ENCODE measurements at regions not wholly inside any gene's neighbourhood (a gene's known extent, or its start where the extent isn't known, plus 50 kb on each side); places are given as distances from the start of the nearest gene placed in this dataset.

- no peak overlapping the region for H3K27ac ChIP-seq
- H3K4me2 ChIP-seq, result no peak overlapping the region
- H3K9ac ChIP-seq, result no peak overlapping the region
- no peak for TF ChIP-seq CTCF (conservative IDR thresholded peaks at IDR 0.05; ENCODE audit: low read depth, low read length)
- no peaks in the 10 kb centered on the region for H3K27me3 ChIP-seq (ENCODE audit: insufficient read depth, low read depth)
- H2AFZ ChIP-seq (ENCODE audit: low read depth), result no peak overlapping the region
- H3K79me2 ChIP-seq (ENCODE audit: insufficient read depth, low read depth), result no peaks in the 10 kb centered on the region
- no peaks in the 10 kb centered on the region for H4K20me1 ChIP-seq (ENCODE audit: insufficient read depth)
- H3K36me3 ChIP-seq (ENCODE audit: insufficient read depth), result no peaks in the 10 kb centered on the region
- H3K4me3 ChIP-seq (IDR thresholded peaks at IDR 0.05; ENCODE audit: insufficient read depth, low read depth, low read length), result no peak overlapping the region
- H3K4me1 ChIP-seq (ENCODE audit: low read depth, poor library complexity, severe bottlenecking), result peaks cover 28% of the 10 kb centered on the region
These were observed 288.0 kb upstream of the CHORDC1 start for GRCh38 chr11:90510839-90511238.

- H3K9ac ChIP-seq, result no peak overlapping the region
- TF ChIP-seq CTCF (conservative IDR thresholded peaks at IDR 0.05; ENCODE audit: low read depth, low read length), result no peak
These were observed 278.2 kb upstream of the CHORDC1 start for GRCh38 chr11:90500922-90501568.

GRCh38 chr11:90496722-90497121 lies 273.9 kb upstream of the CHORDC1 start:
- H3K9ac ChIP-seq, result no peak overlapping the region
- peaks cover 14% of the 10 kb centered on the region for H3K4me1 ChIP-seq (ENCODE audit: low read depth, poor library complexity, severe bottlenecking)
- no peak overlapping the region for H3K27ac ChIP-seq
- H3K4me3 ChIP-seq (IDR thresholded peaks at IDR 0.05; ENCODE audit: insufficient read depth, low read depth, low read length), result no peak overlapping the region
- H4K20me1 ChIP-seq (ENCODE audit: insufficient read depth), result no peaks in the 10 kb centered on the region
- H3K4me2 ChIP-seq, result no peak overlapping the region
- TF ChIP-seq CTCF (conservative IDR thresholded peaks at IDR 0.05; ENCODE audit: low read depth, low read length), result no peak
- no peaks in the 10 kb centered on the region for H3K27me3 ChIP-seq (ENCODE audit: insufficient read depth, low read depth)
- no peaks in the 10 kb centered on the region for H3K36me3 ChIP-seq (ENCODE audit: insufficient read depth)
- no peak overlapping the region for H2AFZ ChIP-seq (ENCODE audit: low read depth)
- no peaks in the 10 kb centered on the region for H3K79me2 ChIP-seq (ENCODE audit: insufficient read depth, low read depth)

More at GRCh38 chr11:90500922-90501568, 278.2 kb upstream of the CHORDC1 start:
- Histone ChIP-seq H3K4me1 (ENCODE audit: low read depth, poor library complexity, severe bottlenecking) (peaks cover 19% of the 10 kb centered on the region), H3K36me3 (ENCODE audit: insufficient read depth) (no peaks in the 10 kb centered on the region), H3K27ac (peak overlapping the region; percentile 20; the same call in 1 of the 2 replicates), H3K4me3 (IDR thresholded peaks at IDR 0.05; ENCODE audit: insufficient read depth, low read depth, low read length) (no peak overlapping the region), H2AFZ (ENCODE audit: low read depth) (no peak overlapping the region; the same call in 1 of the 2 replicates), H3K4me2 (peak overlapping the region; percentile 25; the same call in 1 of the 2 replicates), H3K79me2 (ENCODE audit: insufficient read depth, low read depth) (no peaks in the 10 kb centered on the region), H3K27me3 (ENCODE audit: insufficient read depth, low read depth) (no peaks in the 10 kb centered on the region), H4K20me1 (ENCODE audit: insufficient read depth) (no peaks in the 10 kb centered on the region)

GRCh38 chr11:90493379-90493778 lies 270.5 kb upstream of the CHORDC1 start:
- Histone ChIP-seq H3K27ac (no peak overlapping the region), H3K36me3 (ENCODE audit: insufficient read depth) (no peaks in the 10 kb centered on the region), H3K4me3 (IDR thresholded peaks at IDR 0.05; ENCODE audit: insufficient read depth, low read depth, low read length) (no peak overlapping the region), H3K4me1 (ENCODE audit: low read depth, poor library complexity, severe bottlenecking) (no peaks in the 10 kb centered on the region), H3K79me2 (ENCODE audit: insufficient read depth, low read depth) (no peaks in the 10 kb centered on the region), H3K27me3 (ENCODE audit: insufficient read depth, low read depth) (no peaks in the 10 kb centered on the region), H3K4me2 (no peak overlapping the region), H2AFZ (ENCODE audit: low read depth) (no peak overlapping the region), H4K20me1 (ENCODE audit: insufficient read depth) (no peaks in the 10 kb centered on the region), H3K9ac (no peak overlapping the region)
- TF ChIP-seq CTCF (conservative IDR thresholded peaks at IDR 0.05; ENCODE audit: low read depth, low read length), result no peak
